NB4 (cell line): ENCODE measurements at regions not wholly inside any gene's neighbourhood (a gene's known extent, or its start where the extent isn't known, plus 50 kb on each side); places are given as distances from the start of the nearest gene placed in this dataset.

Experiments
- POLR2A ChIP-seq: IDR thresholded peaks from 2 replicates; pipeline ENCODE4 v1.6.1; 2011; ENCODE audit warnings: mild to moderate bottlenecking; ENCODE audit not compliant: insufficient read length; ENCODE audit errors: extremely low read depth
- TF ChIP-seq, protein P1 (sequence below): IDR thresholded peaks from one replicate; pipeline ENCODE4 v1.5.1; 2012; ENCODE audit warnings: low read depth, low read length
- TF ChIP-seq, protein P2 (sequence below): IDR thresholded peaks from 2 replicates; pipeline ENCODE4 v1.6.1; 2011; ENCODE audit warnings: low read depth, low read length

DNA sequence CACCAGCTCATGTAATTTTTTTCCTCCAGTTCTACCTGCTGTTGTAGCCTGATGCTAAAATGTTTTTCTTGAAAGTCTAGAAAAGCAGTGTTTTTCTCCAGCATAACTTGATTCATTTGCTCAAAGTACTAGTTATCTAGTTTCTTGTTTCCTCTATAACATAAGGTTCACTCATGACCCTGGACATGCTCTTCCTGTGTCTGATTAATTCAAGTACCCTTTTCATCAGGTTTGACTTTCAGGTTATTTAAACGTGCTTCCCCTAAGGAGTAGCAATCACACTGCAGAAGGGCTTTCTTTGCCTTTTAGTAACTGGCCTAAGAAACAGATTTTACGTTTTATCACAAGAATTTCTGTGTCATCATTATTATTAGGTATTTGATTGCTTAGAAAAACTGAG is 66.8 kb upstream of the EGFL6 start:
- TF ChIP-seq, protein P1, sequence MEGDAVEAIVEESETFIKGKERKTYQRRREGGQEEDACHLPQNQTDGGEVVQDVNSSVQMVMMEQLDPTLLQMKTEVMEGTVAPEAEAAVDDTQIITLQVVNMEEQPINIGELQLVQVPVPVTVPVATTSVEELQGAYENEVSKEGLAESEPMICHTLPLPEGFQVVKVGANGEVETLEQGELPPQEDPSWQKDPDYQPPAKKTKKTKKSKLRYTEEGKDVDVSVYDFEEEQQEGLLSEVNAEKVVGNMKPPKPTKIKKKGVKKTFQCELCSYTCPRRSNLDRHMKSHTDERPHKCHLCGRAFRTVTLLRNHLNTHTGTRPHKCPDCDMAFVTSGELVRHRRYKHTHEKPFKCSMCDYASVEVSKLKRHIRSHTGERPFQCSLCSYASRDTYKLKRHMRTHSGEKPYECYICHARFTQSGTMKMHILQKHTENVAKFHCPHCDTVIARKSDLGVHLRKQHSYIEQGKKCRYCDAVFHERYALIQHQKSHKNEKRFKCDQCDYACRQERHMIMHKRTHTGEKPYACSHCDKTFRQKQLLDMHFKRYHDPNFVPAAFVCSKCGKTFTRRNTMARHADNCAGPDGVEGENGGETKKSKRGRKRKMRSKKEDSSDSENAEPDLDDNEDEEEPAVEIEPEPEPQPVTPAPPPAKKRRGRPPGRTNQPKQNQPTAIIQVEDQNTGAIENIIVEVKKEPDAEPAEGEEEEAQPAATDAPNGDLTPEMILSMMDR = no peak
- TF ChIP-seq POLR2A = no peak
- TF ChIP-seq, protein P2, sequence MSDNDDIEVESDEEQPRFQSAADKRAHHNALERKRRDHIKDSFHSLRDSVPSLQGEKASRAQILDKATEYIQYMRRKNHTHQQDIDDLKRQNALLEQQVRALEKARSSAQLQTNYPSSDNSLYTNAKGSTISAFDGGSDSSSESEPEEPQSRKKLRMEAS = no peak
